Osteocyte (in vitro differentiated cells): ENCODE measurements at regions not wholly inside any gene's neighbourhood (a gene's known extent, or its start where the extent isn't known, plus 50 kb on each side); places are given as distances from the start of the nearest gene placed in this dataset.

ENCODE experiments used
- DNase-seq: peaks from one replicate; pipeline ENCODE4 v3.0.0; 2021; ENCODE audit warnings: mixed read lengths; ENCODE audit not compliant: unreplicated experiment; ENCODE audit errors: extremely low spot score
- H3K27ac Mint-ChIP-seq: one replicate; pipeline ENCODE4 v1.8.0; 2021; ENCODE audit warnings: mild to moderate bottlenecking, mixed read lengths; ENCODE audit not compliant: unreplicated experiment
- H3K27me3 Mint-ChIP-seq: one replicate; pipeline ENCODE4 v1.8.0; 2021; ENCODE audit warnings: mixed read lengths; ENCODE audit not compliant: unreplicated experiment
- H3K36me3 Mint-ChIP-seq: one replicate; pipeline ENCODE4 v1.8.0; 2021; ENCODE audit warnings: mixed read lengths; ENCODE audit not compliant: unreplicated experiment
- H3K4me1 Mint-ChIP-seq: one replicate; pipeline ENCODE4 v1.8.0; 2021; ENCODE audit warnings: mixed read lengths; ENCODE audit not compliant: unreplicated experiment
- H3K4me3 Mint-ChIP-seq: one replicate; pipeline ENCODE4 v1.8.0; 2021; ENCODE audit warnings: mild to moderate bottlenecking, moderate library complexity, mixed read lengths; ENCODE audit not compliant: unreplicated experiment
- H3K9me3 Mint-ChIP-seq: one replicate; pipeline ENCODE4 v1.8.0; 2021; ENCODE audit warnings: mixed read lengths; ENCODE audit not compliant: unreplicated experiment
- TF ChIP-seq, protein P1 (sequence below): fragments of 200-600 bp; sonication (generic); IDR thresholded peaks from 2 replicates; pipeline ENCODE4 v1.5.0; 2021; ENCODE audit warnings: antibody characterized with exemption, mild to moderate bottlenecking, moderate library complexity

GRCh38 chr4:174066611-174067205, 216.8 kb downstream of the FBXO8 start:
- Mint-ChIP-seq H3K27me3 (peaks cover 3% of the 10 kb centered on the region), H3K4me1 (no peaks in the 10 kb centered on the region), H3K9me3 (no peaks in the 10 kb centered on the region), H3K36me3 (no peaks in the 10 kb centered on the region), H3K4me3 (no peak overlapping the region), H3K27ac (no peak overlapping the region)
- no peak for DNase-seq
- TF ChIP-seq, protein P1, sequence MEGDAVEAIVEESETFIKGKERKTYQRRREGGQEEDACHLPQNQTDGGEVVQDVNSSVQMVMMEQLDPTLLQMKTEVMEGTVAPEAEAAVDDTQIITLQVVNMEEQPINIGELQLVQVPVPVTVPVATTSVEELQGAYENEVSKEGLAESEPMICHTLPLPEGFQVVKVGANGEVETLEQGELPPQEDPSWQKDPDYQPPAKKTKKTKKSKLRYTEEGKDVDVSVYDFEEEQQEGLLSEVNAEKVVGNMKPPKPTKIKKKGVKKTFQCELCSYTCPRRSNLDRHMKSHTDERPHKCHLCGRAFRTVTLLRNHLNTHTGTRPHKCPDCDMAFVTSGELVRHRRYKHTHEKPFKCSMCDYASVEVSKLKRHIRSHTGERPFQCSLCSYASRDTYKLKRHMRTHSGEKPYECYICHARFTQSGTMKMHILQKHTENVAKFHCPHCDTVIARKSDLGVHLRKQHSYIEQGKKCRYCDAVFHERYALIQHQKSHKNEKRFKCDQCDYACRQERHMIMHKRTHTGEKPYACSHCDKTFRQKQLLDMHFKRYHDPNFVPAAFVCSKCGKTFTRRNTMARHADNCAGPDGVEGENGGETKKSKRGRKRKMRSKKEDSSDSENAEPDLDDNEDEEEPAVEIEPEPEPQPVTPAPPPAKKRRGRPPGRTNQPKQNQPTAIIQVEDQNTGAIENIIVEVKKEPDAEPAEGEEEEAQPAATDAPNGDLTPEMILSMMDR, result no peak

- DNase-seq, result no peak
- no peaks in the 10 kb centered on the region for H3K9me3 Mint-ChIP-seq
- TF ChIP-seq, protein P1, result no peak
- H3K27me3 Mint-ChIP-seq, result no peaks in the 10 kb centered on the region
- no peak overlapping the region for H3K27ac Mint-ChIP-seq
- no peaks in the 10 kb centered on the region for H3K4me1 Mint-ChIP-seq
- no peaks in the 10 kb centered on the region for H3K36me3 Mint-ChIP-seq
- no peak overlapping the region for H3K4me3 Mint-ChIP-seq
Measured at GRCh38 chr4:174062831-174063230, 220.6 kb downstream of the FBXO8 start.

DNA sequence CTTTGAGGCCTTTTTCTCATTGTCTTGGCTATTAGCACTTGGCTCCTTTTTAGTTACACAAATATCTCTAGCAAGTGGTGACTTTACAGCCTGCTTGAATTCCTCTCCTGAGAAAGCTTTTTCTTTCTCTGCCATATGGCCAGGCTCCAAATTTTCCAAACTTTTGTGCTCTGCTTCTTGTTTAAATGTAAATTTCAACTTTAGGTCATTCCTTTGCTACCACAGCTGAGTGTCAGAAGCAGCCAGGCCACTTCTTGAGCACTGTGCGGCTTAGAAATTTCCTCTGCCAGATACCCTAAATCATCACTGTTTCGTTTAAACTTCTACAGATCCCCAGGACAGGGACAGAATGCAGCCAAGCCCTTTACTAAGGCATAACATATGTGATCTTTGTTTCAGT, 222.4 kb downstream of the FBXO8 start:
- H3K27me3 Mint-ChIP-seq, result no peaks in the 10 kb centered on the region
- H3K27ac Mint-ChIP-seq, result no peak overlapping the region
- no peaks in the 10 kb centered on the region for H3K9me3 Mint-ChIP-seq
- H3K36me3 Mint-ChIP-seq, result no peaks in the 10 kb centered on the region
- TF ChIP-seq, protein P1, result no peak
- H3K4me1 Mint-ChIP-seq, result no peaks in the 10 kb centered on the region
- no peak for DNase-seq
- H3K4me3 Mint-ChIP-seq, result no peak overlapping the region

DNA sequence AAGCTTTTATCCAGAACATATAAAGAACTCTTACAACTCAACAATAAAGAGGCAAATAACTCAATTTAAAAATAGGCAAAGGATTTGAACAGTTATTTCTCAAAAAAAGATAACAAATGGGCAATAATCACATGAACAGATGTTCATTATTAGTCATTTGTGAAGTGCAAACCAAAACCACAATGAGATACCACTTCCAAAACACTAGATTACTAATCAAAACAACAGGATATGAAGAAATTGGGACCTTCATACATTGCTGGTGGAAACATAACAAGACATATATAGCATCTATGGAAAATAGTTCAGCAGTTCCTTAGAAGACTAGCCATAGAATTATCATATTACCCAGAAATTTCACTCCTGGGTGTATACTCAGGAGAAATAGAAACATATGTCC, 224.6 kb downstream of the FBXO8 start:
- Mint-ChIP-seq H3K27me3 (no peaks in the 10 kb centered on the region), H3K4me3 (no peak overlapping the region), H3K27ac (no peak overlapping the region), H3K36me3 (no peaks in the 10 kb centered on the region), H3K4me1 (no peaks in the 10 kb centered on the region), H3K9me3 (no peaks in the 10 kb centered on the region)
- DNase-seq, result no peak
- TF ChIP-seq, protein P1, result no peak

- no peaks in the 10 kb centered on the region for H3K4me1 Mint-ChIP-seq
- no peaks in the 10 kb centered on the region for H3K9me3 Mint-ChIP-seq
Measured at GRCh38 chr4:174056959-174057358, 226.5 kb downstream of the FBXO8 start.

More at GRCh38 chr4:174056959-174057358, 226.5 kb downstream of the FBXO8 start:
- no peak for DNase-seq
- TF ChIP-seq, protein P1, result no peak
- no peaks in the 10 kb centered on the region for H3K27me3 Mint-ChIP-seq
- H3K36me3 Mint-ChIP-seq, result no peaks in the 10 kb centered on the region
- H3K27ac Mint-ChIP-seq, result no peak overlapping the region
- H3K4me3 Mint-ChIP-seq, result no peak overlapping the region
